ENCODE measurements at regions not wholly inside any gene's neighbourhood (a gene's known extent, or its start where the extent isn't known, plus 50 kb on each side); places are given as distances from the start of the nearest gene placed in this dataset.

GRCh38 chr11:81494431-81494830 lies 1239.2 kb downstream of the FAM181B start:
- no peak overlapping the region for H3K18ac ChIP-seq (ENCODE audit: insufficient read length, low read depth, low read length)
- no peaks in the 10 kb centered on the region for H3K27me3 ChIP-seq (ENCODE audit: insufficient read depth, low read length)
- H3T11ph ChIP-seq (ENCODE audit: low read length), result no peak overlapping the region
- H3K79me1 ChIP-seq (ENCODE audit: insufficient read depth, low read depth, low read length, poor library complexity, severe bottlenecking), result no peaks in the 10 kb centered on the region
- no peak overlapping the region for H4K8ac ChIP-seq (replicated peaks; ENCODE audit: insufficient read length, low read depth, low read length)
- no peaks in the 10 kb centered on the region for H3K9me3 ChIP-seq (ENCODE audit: control insufficient read depth, low read depth, low read length)
- no peak overlapping the region for H2BK15ac ChIP-seq (ENCODE audit: low read depth, low read length)
- H3K23me2 ChIP-seq (ENCODE audit: insufficient read length, low read depth, low read length, poor library complexity, severe bottlenecking), result no peaks in the 10 kb centered on the region
- H4K5ac ChIP-seq (ENCODE audit: insufficient read length, low read depth, low read length), result no peak overlapping the region
- no peak overlapping the region for H3K23ac ChIP-seq (ENCODE audit: insufficient read length, low read depth, low read length)
- no peak overlapping the region for H3K9ac ChIP-seq (ENCODE audit: extremely low read depth, insufficient read length, low read length)
- Mint-ChIP-seq H3K9me3 (no peaks in the 10 kb centered on the region), H3K27me3 (ENCODE audit: low read depth) (no peaks in the 10 kb centered on the region), H3K27ac (no peak overlapping the region), H3K36me3 (ENCODE audit: insufficient read depth in 1 of 3, low read depth in 3 of 3) (no peaks in the 10 kb centered on the region), H3K4me3 (no peak overlapping the region), H3K4me1 (peaks cover 36 to 39% of the 10 kb centered on the region in 2 experiments)
- TF ChIP-seq, protein P1, sequence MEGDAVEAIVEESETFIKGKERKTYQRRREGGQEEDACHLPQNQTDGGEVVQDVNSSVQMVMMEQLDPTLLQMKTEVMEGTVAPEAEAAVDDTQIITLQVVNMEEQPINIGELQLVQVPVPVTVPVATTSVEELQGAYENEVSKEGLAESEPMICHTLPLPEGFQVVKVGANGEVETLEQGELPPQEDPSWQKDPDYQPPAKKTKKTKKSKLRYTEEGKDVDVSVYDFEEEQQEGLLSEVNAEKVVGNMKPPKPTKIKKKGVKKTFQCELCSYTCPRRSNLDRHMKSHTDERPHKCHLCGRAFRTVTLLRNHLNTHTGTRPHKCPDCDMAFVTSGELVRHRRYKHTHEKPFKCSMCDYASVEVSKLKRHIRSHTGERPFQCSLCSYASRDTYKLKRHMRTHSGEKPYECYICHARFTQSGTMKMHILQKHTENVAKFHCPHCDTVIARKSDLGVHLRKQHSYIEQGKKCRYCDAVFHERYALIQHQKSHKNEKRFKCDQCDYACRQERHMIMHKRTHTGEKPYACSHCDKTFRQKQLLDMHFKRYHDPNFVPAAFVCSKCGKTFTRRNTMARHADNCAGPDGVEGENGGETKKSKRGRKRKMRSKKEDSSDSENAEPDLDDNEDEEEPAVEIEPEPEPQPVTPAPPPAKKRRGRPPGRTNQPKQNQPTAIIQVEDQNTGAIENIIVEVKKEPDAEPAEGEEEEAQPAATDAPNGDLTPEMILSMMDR (conservative IDR thresholded peaks at IDR 0.05), result no peak
- no peak overlapping the region for H3K27ac ChIP-seq (ENCODE audit: insufficient read length, low read depth, low read length)
- no peak overlapping the region for H2BK12ac ChIP-seq (ENCODE audit: insufficient read length, low read depth, low read length)
- no peaks in the 10 kb centered on the region for H4K20me1 ChIP-seq (ENCODE audit: control insufficient read depth, insufficient read depth, insufficient read length)
- H3K4me1 ChIP-seq (ENCODE audit: insufficient read depth, low read length), result peaks cover 2% of the 10 kb centered on the region; the same call in 1 of the 2 replicates
- H2AFZ ChIP-seq (ENCODE audit: low read length), result no peak overlapping the region
- no peak overlapping the region for H2AK5ac ChIP-seq (ENCODE audit: insufficient read length, low read length)
- no peaks in the 10 kb centered on the region for H3K79me2 ChIP-seq (ENCODE audit: insufficient read depth, low read length)
- no peak for DNase-seq
- H3K4me2 ChIP-seq (ENCODE audit: insufficient read depth, insufficient read length, low read length), result no peak overlapping the region
- H4K91ac ChIP-seq (ENCODE audit: insufficient read length, low read depth, low read length), result no peak overlapping the region
- no peak overlapping the region for H3K4ac ChIP-seq (ENCODE audit: low read depth, low read length)
- H2BK20ac ChIP-seq (ENCODE audit: low read depth, low read length, poor library complexity, severe bottlenecking), result no peak overlapping the region
- no peak overlapping the region for H2BK120ac ChIP-seq (ENCODE audit: low read depth, low read length, poor library complexity, severe bottlenecking)
- no peak overlapping the region for H3K56ac ChIP-seq (ENCODE audit: insufficient read length, low read depth, low read length)
- H3K14ac ChIP-seq (ENCODE audit: insufficient read depth, low read length), result no peak overlapping the region
- no peak overlapping the region for H2BK5ac ChIP-seq (ENCODE audit: insufficient read length, low read length)

Data from H9 (cell line).